GM23248 (cell line): ENCODE measurements at regions not wholly inside any gene's neighbourhood (a gene's known extent, or its start where the extent isn't known, plus 50 kb on each side); places are given as distances from the start of the nearest gene placed in this dataset.
"Not testable (repeated sequence)": the region's sequence is repeated elsewhere in the genome, so short reads cannot be mapped to it uniquely, and the experiment has no call there.

Experiments
- EZH2 ChIP-seq: fragments of 200-600 bp; sonication (generic); IDR thresholded peaks from 2 replicates; pipeline ENCODE4 v1.6.1; 2018; ENCODE audit warnings: antibody characterized with exemption, mild to moderate bottlenecking; ENCODE audit not compliant: insufficient read depth, poor library complexity, severe bottlenecking
- EZH2phosphoT487 ChIP-seq: fragments of 200-600 bp; sonication (generic); IDR thresholded peaks from 2 replicates; pipeline ENCODE4 v1.6.1; 2018; ENCODE audit warnings: antibody characterized with exemption, moderate library complexity, mild to moderate bottlenecking, low read depth; ENCODE audit not compliant: insufficient read depth

DNA sequence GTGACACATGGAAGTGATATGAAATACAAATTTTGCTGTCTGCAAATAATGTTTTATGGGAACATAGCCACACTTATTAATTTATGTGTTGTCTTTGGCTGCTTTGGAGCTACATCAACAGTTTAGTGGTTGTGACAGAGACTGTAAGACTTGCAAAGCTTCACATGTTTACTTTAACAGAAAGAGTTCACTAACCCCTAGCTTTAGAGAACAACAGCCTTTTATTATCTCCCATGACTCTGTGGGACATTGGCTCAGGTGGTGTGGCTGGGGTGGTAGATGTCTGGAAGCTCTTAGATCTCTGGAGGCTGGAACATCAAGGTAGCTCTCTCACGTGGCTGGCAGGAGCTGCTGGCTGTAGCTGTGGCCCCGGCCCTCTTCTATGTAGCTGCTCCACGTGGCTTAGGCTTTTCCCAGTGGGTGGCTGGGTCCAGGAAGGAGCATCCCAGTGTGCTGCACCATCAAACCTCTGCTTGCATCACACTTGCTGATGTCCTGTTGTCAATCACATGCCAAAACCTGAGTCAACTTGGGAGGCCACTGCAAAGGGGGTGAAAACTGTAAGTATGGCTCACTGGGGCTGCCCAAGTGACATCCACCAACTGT lies 51.8 kb upstream of the MTLN start:
- not testable (repeated sequence) for TF ChIP-seq EZH2, EZH2phosphoT487
